ENCODE measurements at regions not wholly inside any gene's neighbourhood (a gene's known extent, or its start where the extent isn't known, plus 50 kb on each side); places are given as distances from the start of the nearest gene placed in this dataset.

- Histone ChIP-seq H3K27me3 (ENCODE audit: control insufficient read depth, insufficient read depth, low read length) (no peaks in the 10 kb centered on the region), H3K36me3 (ENCODE audit: control insufficient read depth, insufficient read depth, low read length) (no peaks in the 10 kb centered on the region), H3K4me3 (ENCODE audit: low read depth, low read length) (no peak overlapping the region)
- no peak for TF ChIP-seq CTCF (IDR thresholded peaks at IDR 0.05; ENCODE audit: insufficient read depth, low read depth, low read length)
- DNase-seq (ENCODE audit: low read depth) = no peak
- CTCF ChIA-PET = interaction anchor here (0.6 kb wide), 1 partner anchor 106 kb away, joined by 3 read pairs; no protein-coding TSS in a partner anchor
- POLR2A ChIA-PET = no interaction called here
These were observed 139.1 kb upstream of the CLINT1 start for GRCh38 chr5:157997991-157998504.

GRCh38 chr5:157994906-157995519, 136.1 kb upstream of the CLINT1 start:
- Histone ChIP-seq H3K4me3 (ENCODE audit: low read depth, low read length) (no peak overlapping the region), H3K36me3 (ENCODE audit: control insufficient read depth, insufficient read depth, low read length) (no peaks in the 10 kb centered on the region), H3K27me3 (ENCODE audit: control insufficient read depth, insufficient read depth, low read length) (no peaks in the 10 kb centered on the region)
- DNase-seq (ENCODE audit: low read depth) = no peak
- peak; percentile 85 for TF ChIP-seq CTCF (IDR thresholded peaks at IDR 0.05; ENCODE audit: insufficient read depth, low read depth, low read length)
- POLR2A ChIA-PET = no interaction called here
- CTCF ChIA-PET = interaction anchor here (0.6 to 4.6 kb wide), 25 partner anchors 9 to 1112 kb away, joined by 3 to 33 read pairs (median 4); no protein-coding TSS in a partner anchor

DNA sequence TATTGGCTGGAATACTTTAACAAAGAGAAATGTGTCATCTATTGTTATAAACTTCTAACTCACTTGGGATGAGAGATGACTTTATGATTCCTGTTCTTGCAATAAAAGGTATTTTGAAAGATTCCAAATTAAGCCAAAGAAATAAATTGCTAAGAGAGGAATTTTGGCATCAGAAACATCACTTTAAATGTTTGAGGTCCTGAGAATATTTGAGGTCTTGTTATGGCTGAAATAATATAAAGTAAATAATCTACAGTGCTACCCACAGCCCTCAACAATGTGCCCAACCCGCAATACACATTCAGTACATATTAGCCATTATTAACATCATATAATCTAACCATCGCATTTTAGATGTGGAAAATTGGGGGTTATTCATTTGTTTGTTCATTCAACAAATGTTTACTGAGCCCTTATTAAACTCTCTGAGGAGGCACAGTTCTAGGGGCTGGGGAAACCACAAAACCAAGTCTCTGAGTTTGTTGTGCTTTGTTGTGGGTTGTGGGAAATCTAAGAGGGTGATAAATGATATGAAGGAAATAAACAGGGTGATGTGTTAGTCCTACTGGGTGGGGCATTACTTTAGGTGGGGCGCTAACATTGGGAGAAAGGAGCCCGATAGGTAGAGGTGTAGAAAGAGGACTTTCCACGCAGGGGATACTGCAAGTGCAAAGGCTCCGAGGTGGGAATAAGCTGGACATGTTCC, 135.2 kb upstream of the CLINT1 start:
- ChIA-PET CTCF (interaction anchor here (0.6 to 4.6 kb wide), 21 partner anchors 8 to 1112 kb away, joined by 3 to 33 read pairs (median 4); no protein-coding TSS in a partner anchor), POLR2A (no interaction called here)
- Histone ChIP-seq H3K27me3 (ENCODE audit: control insufficient read depth, insufficient read depth, low read length) (no peaks in the 10 kb centered on the region), H3K36me3 (ENCODE audit: control insufficient read depth, insufficient read depth, low read length) (no peaks in the 10 kb centered on the region), H3K4me3 (ENCODE audit: low read depth, low read length) (no peak overlapping the region)
- no peak for DNase-seq (ENCODE audit: low read depth)
- TF ChIP-seq CTCF (IDR thresholded peaks at IDR 0.05; ENCODE audit: insufficient read depth, low read depth, low read length) = no peak

GRCh38 chr5:157993201-157993600, 134.3 kb upstream of the CLINT1 start:
- ChIA-PET POLR2A (no interaction called here), CTCF (interaction anchor here (1.0 to 4.6 kb wide), 4 partner anchors 20 to 231 kb away, joined by 3 to 33 read pairs (median 6); no protein-coding TSS in a partner anchor)
- H3K4me3 ChIP-seq (ENCODE audit: low read depth, low read length) = no peak overlapping the region
- H3K36me3 ChIP-seq (ENCODE audit: control insufficient read depth, insufficient read depth, low read length) = no peaks in the 10 kb centered on the region
- H3K27me3 ChIP-seq (ENCODE audit: control insufficient read depth, insufficient read depth, low read length) = no peaks in the 10 kb centered on the region
- no peak for DNase-seq (ENCODE audit: low read depth)
- TF ChIP-seq CTCF (IDR thresholded peaks at IDR 0.05; ENCODE audit: insufficient read depth, low read depth, low read length) = no peak

- DNase-seq (ENCODE audit: low read depth) = no peak
- TF ChIP-seq CTCF (IDR thresholded peaks at IDR 0.05; ENCODE audit: insufficient read depth, low read depth, low read length) = no peak
- POLR2A ChIA-PET = no interaction called here
- Histone ChIP-seq H3K27me3 (ENCODE audit: control insufficient read depth, insufficient read depth, low read length) (no peaks in the 10 kb centered on the region), H3K36me3 (ENCODE audit: control insufficient read depth, insufficient read depth, low read length) (no peaks in the 10 kb centered on the region), H3K4me3 (ENCODE audit: low read depth, low read length) (no peak overlapping the region)
- CTCF ChIA-PET = no interaction called here
These were observed 131.7 kb upstream of the CLINT1 start for GRCh38 chr5:157990583-157991181.
